Hepatocyte (in vitro differentiated cells): ENCODE measurements at regions not wholly inside any gene's neighbourhood (a gene's known extent, or its start where the extent isn't known, plus 50 kb on each side); places are given as distances from the start of the nearest gene placed in this dataset.

Experiments used
- DNase-seq: peaks from one replicate; pipeline ENCODE4 v3.0.0-alpha.2; 2016; ENCODE audit warnings: low spot score
- H2AFZ ChIP-seq: fragments of 200-600 bp; sonication (generic); 2 replicates; pipeline ENCODE4 v1.6.0; 2016; ENCODE audit warnings: antibody characterized with exemption, mild to moderate bottlenecking
- H3K27ac ChIP-seq: fragments of 200-600 bp; sonication (generic); 2 replicates; pipeline ENCODE4 v1.5.1; 2016; ENCODE audit warnings: mild to moderate bottlenecking
- H3K27me3 ChIP-seq: fragments of 200-600 bp; sonication (generic); 2 replicates; pipeline ENCODE4 v1.6.1; 2016
- H3K36me3 ChIP-seq: fragments of 200-600 bp; sonication (generic); replicated peaks from 2 replicates; pipeline ENCODE4 v1.5.1; 2016; ENCODE audit warnings: low read depth; ENCODE audit not compliant: insufficient read depth
- H3K4me1 ChIP-seq: fragments of 200-600 bp; sonication (generic); 2 replicates; pipeline ENCODE4 v1.5.1; 2016; ENCODE audit warnings: mild to moderate bottlenecking, moderate library complexity; ENCODE audit not compliant: insufficient read depth
- H3K4me2 ChIP-seq: fragments of 200-600 bp; sonication (generic); 2 replicates; pipeline ENCODE4 v1.6.0; 2016
- H3K4me3 ChIP-seq: fragments of 200-600 bp; sonication (generic); 2 replicates; pipeline ENCODE4 v1.5.1; 2016; ENCODE audit warnings: mild to moderate bottlenecking
- H3K79me2 ChIP-seq: fragments of 200-600 bp; sonication (generic); 2 replicates; pipeline ENCODE4 v1.6.0; 2017; ENCODE audit warnings: mild to moderate bottlenecking
- H3K9me2 ChIP-seq: fragments of 200-600 bp; sonication (generic); replicated peaks from 2 replicates; pipeline ENCODE4 v1.6.0; 2017; ENCODE audit warnings: mild to moderate bottlenecking; ENCODE audit not compliant: insufficient read depth
- H3K9me3 ChIP-seq: fragments of 200-600 bp; sonication (generic); 2 replicates; pipeline ENCODE4 v1.5.1; 2016; ENCODE audit warnings: low read depth, mild to moderate bottlenecking
- H4K20me1 ChIP-seq: fragments of 200-600 bp; sonication (generic); 2 replicates; pipeline ENCODE4 v1.6.0; 2016; ENCODE audit warnings: mild to moderate bottlenecking; ENCODE audit not compliant: insufficient read depth, poor library complexity, severe bottlenecking
- EZH2 ChIP-seq: fragments of 200-600 bp; sonication (generic); IDR thresholded peaks from 2 replicates; pipeline ENCODE4 v1.6.1; 2016; ENCODE audit warnings: antibody characterized with exemption, mild to moderate bottlenecking, borderline replicate concordance
- EZH2phosphoT487 ChIP-seq: fragments of 200-600 bp; sonication (generic); IDR thresholded peaks from one replicate; pipeline ENCODE4 v1.6.1; 2018; ENCODE audit warnings: antibody characterized with exemption, mild to moderate bottlenecking, low read depth, moderate library complexity; ENCODE audit not compliant: unreplicated experiment, severe bottlenecking
- WGBS: methylation state at CpG from one replicate; pipeline ENCODE4 v1.1.6; 2016; ENCODE audit warnings: low lambda C conversion rate; ENCODE audit errors: missing lambda C conversion rate; 5-methylcytosine and 5-hydroxymethylcytosine counted together
- TF ChIP-seq, protein P1 (sequence below): fragments of 200-600 bp; sonication (generic); IDR thresholded peaks from 2 replicates; pipeline ENCODE4 v1.5.1; 2016; ENCODE audit warnings: antibody characterized with exemption, mild to moderate bottlenecking; ENCODE audit not compliant: poor library complexity

DNA sequence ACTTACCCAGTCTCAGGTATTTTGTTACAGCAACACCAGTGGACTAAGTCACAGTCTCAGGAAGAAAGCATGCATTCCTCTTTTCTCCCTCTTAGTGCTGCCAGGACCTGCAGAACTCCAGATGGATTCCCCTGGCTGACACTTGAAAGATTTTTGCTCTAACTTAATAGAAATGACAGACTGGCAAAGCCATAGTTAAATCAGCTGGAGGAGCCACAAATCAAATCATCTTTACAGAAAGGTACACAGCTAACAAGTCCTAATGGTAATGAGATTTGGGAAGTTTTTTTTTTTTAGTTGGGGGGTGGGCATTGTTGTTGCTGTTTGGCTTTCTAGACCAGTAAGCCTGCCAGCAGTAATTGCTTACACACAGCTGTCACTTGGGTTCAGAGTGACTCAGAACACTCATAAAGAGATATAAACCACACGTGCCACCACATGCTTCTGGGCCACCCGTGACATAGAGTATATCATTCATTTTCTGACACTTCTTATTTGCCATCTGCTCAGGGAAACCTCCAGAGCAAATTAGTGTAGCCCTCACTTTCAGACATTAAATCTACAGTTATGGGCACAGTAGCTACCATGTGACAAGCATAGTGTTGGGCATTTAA is 72.4 kb downstream of the FH start:
- Histone ChIP-seq H3K4me1 (no peaks in the 10 kb centered on the region), H3K4me2 (no peak overlapping the region), H3K79me2 (no peaks in the 10 kb centered on the region), H2AFZ (no peak overlapping the region), H3K9me2 (no peaks in the 10 kb centered on the region), H3K36me3 (no peaks in the 10 kb centered on the region), H3K27me3 (no peaks in the 10 kb centered on the region), H3K9me3 (no peaks in the 10 kb centered on the region), H3K27ac (no peak overlapping the region), H4K20me1 (no peaks in the 10 kb centered on the region), H3K4me3 (no peak overlapping the region)
- TF ChIP-seq, protein P1, sequence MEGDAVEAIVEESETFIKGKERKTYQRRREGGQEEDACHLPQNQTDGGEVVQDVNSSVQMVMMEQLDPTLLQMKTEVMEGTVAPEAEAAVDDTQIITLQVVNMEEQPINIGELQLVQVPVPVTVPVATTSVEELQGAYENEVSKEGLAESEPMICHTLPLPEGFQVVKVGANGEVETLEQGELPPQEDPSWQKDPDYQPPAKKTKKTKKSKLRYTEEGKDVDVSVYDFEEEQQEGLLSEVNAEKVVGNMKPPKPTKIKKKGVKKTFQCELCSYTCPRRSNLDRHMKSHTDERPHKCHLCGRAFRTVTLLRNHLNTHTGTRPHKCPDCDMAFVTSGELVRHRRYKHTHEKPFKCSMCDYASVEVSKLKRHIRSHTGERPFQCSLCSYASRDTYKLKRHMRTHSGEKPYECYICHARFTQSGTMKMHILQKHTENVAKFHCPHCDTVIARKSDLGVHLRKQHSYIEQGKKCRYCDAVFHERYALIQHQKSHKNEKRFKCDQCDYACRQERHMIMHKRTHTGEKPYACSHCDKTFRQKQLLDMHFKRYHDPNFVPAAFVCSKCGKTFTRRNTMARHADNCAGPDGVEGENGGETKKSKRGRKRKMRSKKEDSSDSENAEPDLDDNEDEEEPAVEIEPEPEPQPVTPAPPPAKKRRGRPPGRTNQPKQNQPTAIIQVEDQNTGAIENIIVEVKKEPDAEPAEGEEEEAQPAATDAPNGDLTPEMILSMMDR: no peak
- TF ChIP-seq EZH2 (no peak), EZH2phosphoT487 (no peak)
- 57% methylated on average over 2 of the region's 2 CpGs for WGBS
- no peak for DNase-seq

DNA sequence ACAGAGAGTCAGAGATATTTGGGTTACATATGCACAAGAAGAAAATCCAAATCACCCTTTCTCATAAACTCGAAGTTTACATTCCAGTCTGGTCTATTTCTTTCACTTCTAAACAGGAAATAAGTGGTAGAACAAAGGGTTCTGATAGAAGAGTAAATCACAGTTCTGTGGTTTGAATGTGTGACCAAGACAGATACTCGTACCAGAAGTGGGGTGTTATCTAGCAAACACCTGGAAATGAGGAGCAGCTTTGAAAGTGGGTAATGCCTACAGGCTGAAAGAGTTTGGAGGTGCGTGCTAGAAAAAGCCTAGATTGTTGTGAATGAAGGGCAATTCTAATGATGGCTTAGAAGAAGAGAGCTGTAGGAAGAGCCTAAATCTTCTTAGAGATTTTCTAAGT is 74.7 kb downstream of the FH start:
- Histone ChIP-seq H4K20me1 (no peaks in the 10 kb centered on the region), H3K9me3 (no peaks in the 10 kb centered on the region), H3K4me2 (no peak overlapping the region), H2AFZ (no peak overlapping the region), H3K27ac (no peak overlapping the region), H3K27me3 (no peaks in the 10 kb centered on the region), H3K36me3 (no peaks in the 10 kb centered on the region), H3K4me3 (no peak overlapping the region), H3K4me1 (no peaks in the 10 kb centered on the region), H3K79me2 (no peaks in the 10 kb centered on the region), H3K9me2 (no peaks in the 10 kb centered on the region)
- TF ChIP-seq EZH2phosphoT487 (no peak), EZH2 (no peak)
- TF ChIP-seq, protein P1: no peak
- 53% methylated on average over 3 of the region's 3 CpGs for WGBS
- no peak for DNase-seq

DNA sequence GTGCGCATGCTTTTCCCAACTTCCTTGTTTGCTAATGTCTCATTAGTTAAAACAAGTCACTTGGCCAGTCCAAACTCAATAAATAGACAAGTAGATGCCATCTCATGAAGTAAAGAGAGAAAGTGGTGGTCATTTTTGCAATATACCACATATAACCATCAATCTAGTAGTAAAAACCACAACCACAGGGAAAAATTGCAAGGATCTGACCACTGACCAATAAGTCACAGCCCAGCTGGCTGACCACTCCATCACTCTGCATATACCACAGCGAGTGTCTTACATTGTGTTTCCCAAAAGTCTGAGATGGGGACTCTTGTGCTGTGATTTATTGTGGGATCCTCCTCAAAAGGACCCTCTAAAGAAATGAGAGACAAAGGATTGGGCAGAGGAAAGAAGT is 76.0 kb downstream of the FH start:
- no peak for TF ChIP-seq EZH2
- no peak for TF ChIP-seq EZH2phosphoT487
- TF ChIP-seq, protein P1: no peak
- no peak overlapping the region for H2AFZ ChIP-seq
- 85% methylated on average over 2 of the region's 2 CpGs for WGBS
- H3K4me3 ChIP-seq: no peak overlapping the region
- H3K27ac ChIP-seq: no peak overlapping the region
- H3K4me1 ChIP-seq: no peaks in the 10 kb centered on the region
- no peaks in the 10 kb centered on the region for H3K9me3 ChIP-seq
- no peak overlapping the region for H3K4me2 ChIP-seq
- H3K36me3 ChIP-seq: no peaks in the 10 kb centered on the region
- no peak for DNase-seq
- no peaks in the 10 kb centered on the region for H3K9me2 ChIP-seq
- no peaks in the 10 kb centered on the region for H4K20me1 ChIP-seq
- no peaks in the 10 kb centered on the region for H3K79me2 ChIP-seq
- H3K27me3 ChIP-seq: no peaks in the 10 kb centered on the region

DNA sequence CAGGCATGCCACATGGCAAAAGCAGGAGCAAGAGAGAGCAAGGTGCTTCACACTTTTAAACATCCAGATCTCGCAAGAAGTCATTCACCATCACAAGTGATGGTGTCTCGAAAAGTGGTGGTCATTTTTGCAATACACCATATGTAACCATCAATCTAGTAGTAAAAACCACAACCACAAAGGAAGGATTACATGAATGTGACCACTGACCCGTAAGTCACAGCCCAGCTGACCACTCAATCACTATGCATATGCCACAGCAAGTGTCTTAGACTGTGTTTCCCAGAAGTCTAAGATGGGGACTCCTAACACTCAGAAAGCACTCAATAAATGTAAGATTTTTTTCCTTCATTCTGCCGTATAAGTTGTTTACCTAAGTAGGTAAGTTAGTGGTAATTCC is 76.9 kb downstream of the FH start:
- DNase-seq: no peak
- 85% methylated on average over 4 of the region's 4 CpGs for WGBS
- Histone ChIP-seq H3K79me2 (no peaks in the 10 kb centered on the region), H3K27ac (no peak overlapping the region), H3K27me3 (no peaks in the 10 kb centered on the region), H3K36me3 (no peaks in the 10 kb centered on the region), H3K4me1 (no peaks in the 10 kb centered on the region), H3K4me2 (no peak overlapping the region), H3K9me2 (no peaks in the 10 kb centered on the region), H4K20me1 (no peaks in the 10 kb centered on the region), H2AFZ (no peak overlapping the region), H3K4me3 (no peak overlapping the region), H3K9me3 (no peaks in the 10 kb centered on the region)
- no peak for TF ChIP-seq EZH2phosphoT487
- no peak for TF ChIP-seq EZH2
- TF ChIP-seq, protein P1: no peak
